HCT116 (cell line): ENCODE measurements at regions not wholly inside any gene's neighbourhood (a gene's known extent, or its start where the extent isn't known, plus 50 kb on each side); places are given as distances from the start of the nearest gene placed in this dataset.

Experiments
- ATAC-seq: fragments of 200-7000 bp; cut with Tn5 transposase; 2 replicates; pipeline ENCODE4 v1.9.1; 2020; ENCODE audit warnings: mild to moderate bottlenecking, moderate library complexity
- BruUV-seq: library from RNA; stranded (reverse); fragments of 400-500 nt; replicated peaks from 2 replicates; lab custom pipeline; 2021; lab: Mats Ljungman, UMichigan
- CTCF ChIA-PET: fragments of 300-600 bp; sonication (Branson Sonifier 250); formaldehyde crosslinking; loops from one replicate; lab custom pipeline; 2021; ENCODE audit warnings: antibody characterized with exemption; lab: Charles Lee
- POLR2A ChIA-PET: fragments of 300-600, 350-600 bp; sonication (Branson Sonifier 250); formaldehyde crosslinking; loops from one replicate; lab custom pipeline; 2021; ENCODE audit warnings: antibody characterized with exemption; lab: Charles Lee
- RAD21 ChIA-PET, 2 experiments: fragments of 300-600 bp; sonication (Branson Sonifier 250); formaldehyde crosslinking; loops; one replicate each; lab custom pipeline; 2023; ENCODE audit warnings: low total read pairs in 2 of 2; ENCODE audit not compliant: uncharacterized antibody in 2 of 2, unreplicated experiment in 2 of 2, low non-redundant PET in 1 of 2; lab: Charles Lee
- DNase-seq: peaks from one replicate; pipeline ENCODE4 v3.0.0-alpha.2; 2010; ENCODE audit warnings: low read depth, low spot score
- H2AFZ ChIP-seq: fragments of 200-600 bp; shearing (Covaris generic), sonication (generic); 2 replicates; pipeline ENCODE4 v1.6.1; 2017; ENCODE audit warnings: low read depth, mixed run types, mixed read lengths, antibody characterized with exemption, low read length; ENCODE audit not compliant: poor library complexity, severe bottlenecking
- H3K27ac ChIP-seq: 2 replicates; pipeline ENCODE4 v1.5.1; 2012; ENCODE audit warnings: low read depth, low read length
- H3K27me3 ChIP-seq: fragments of 200-600 bp; sonication (generic); 2 replicates; pipeline ENCODE4 v1.6.1; 2016; ENCODE audit warnings: mixed run types, low read length, mixed read lengths; ENCODE audit not compliant: insufficient read depth
- H3K36me3 ChIP-seq, 2 experiments: fragments of 200-500 bp in 1 of 2; fragments of 200-600 bp in 1 of 2; sonication (Bioruptor generic) in 1 of 2; sonication (generic) in 1 of 2; 2 replicates each; pipeline versions ENCODE4 v1.5.1 to v1.6.1; 2014 to 2016; ENCODE audit warnings: low read length in 2 of 2, inconsistent platforms in 1 of 2, mixed read lengths in 1 of 2, mixed run types in 1 of 2; ENCODE audit not compliant: insufficient read depth in 2 of 2, control insufficient read depth in 1 of 2
- H3K4me1 ChIP-seq, 2 experiments: fragments of 200-600 bp in 1 of 2; sonication (generic) in 1 of 2; 2 replicates each; pipeline versions ENCODE4 v1.5.1 to v1.6.1; 2012 to 2017; ENCODE audit warnings: low read length in 2 of 2, inconsistent platforms in 1 of 2, mild to moderate bottlenecking in 1 of 2, mixed read lengths in 1 of 2, mixed run types in 1 of 2, moderate library complexity in 1 of 2; ENCODE audit not compliant: insufficient read depth in 2 of 2, control insufficient read depth in 1 of 2
- H3K4me2 ChIP-seq: fragments of 200-600 bp; sonication (generic); 2 replicates; pipeline ENCODE4 v1.6.1; 2017; ENCODE audit warnings: mixed run types, low read length, mixed read lengths
- H3K4me3 ChIP-seq, 2 experiments: fragments of 200-600 bp in 1 of 2; sonication (generic) in 1 of 2; replicated peaks in 1 of 2; 2 replicates each; pipeline ENCODE4 v1.5.1; 2011 to 2016; ENCODE audit warnings: low read length in 2 of 2, control low read depth in 1 of 2, low read depth in 1 of 2, mild to moderate bottlenecking in 1 of 2, mixed read lengths in 1 of 2, mixed run types in 1 of 2
- H3K79me2 ChIP-seq: fragments of 200-600 bp; sonication (generic); 2 replicates; pipeline ENCODE4 v1.6.1; 2017; ENCODE audit warnings: mild to moderate bottlenecking, mixed run types, low read length, moderate library complexity, mixed read lengths; ENCODE audit not compliant: insufficient read depth
- H3K9ac ChIP-seq: fragments of 200-600 bp; sonication (generic); 2 replicates; pipeline ENCODE4 v1.6.1; 2016; ENCODE audit warnings: low read length, mixed read lengths
- H3K9me2 ChIP-seq: fragments of 200-600 bp; sonication (generic), shearing (Covaris generic); 2 replicates; pipeline ENCODE4 v1.6.1; 2017; ENCODE audit warnings: mixed run types, mild to moderate bottlenecking, moderate library complexity; ENCODE audit not compliant: insufficient read depth
- H3K9me3 ChIP-seq, 2 experiments: fragments of 200-500 bp in 1 of 2; fragments of 200-600 bp in 1 of 2; sonication (Bioruptor generic) in 1 of 2; sonication (generic) in 1 of 2; 2 replicates each; pipeline ENCODE4 v1.6.1; 2014 to 2017; ENCODE audit warnings: low read length in 2 of 2, mixed read lengths in 2 of 2, inconsistent platforms in 1 of 2, low read depth in 1 of 2, mild to moderate bottlenecking in 1 of 2, mixed run types in 1 of 2, moderate library complexity in 1 of 2; ENCODE audit not compliant: control insufficient read depth in 1 of 2, insufficient read depth in 1 of 2
- H4K20me1 ChIP-seq: fragments of 200-600 bp; sonication (generic), shearing (Covaris generic); 2 replicates; pipeline ENCODE4 v1.6.1; 2017; ENCODE audit warnings: mixed run types, mild to moderate bottlenecking, moderate library complexity; ENCODE audit not compliant: insufficient read depth
- CBX3 ChIP-seq: IDR thresholded peaks from 2 replicates; pipeline ENCODE4 v1.6.1; 2012; ENCODE audit warnings: low read depth
- CEBPB ChIP-seq: IDR thresholded peaks from 2 replicates; pipeline ENCODE4 v1.6.1; 2012; ENCODE audit warnings: low read depth
- CTCF ChIP-seq, 3 experiments: fragments of 200-600 bp in 1 of 3; sonication (generic) in 1 of 3; IDR thresholded peaks in 2 of 3; conservative IDR thresholded peaks in 1 of 3; 2 replicates each; pipeline ENCODE4 v1.5.1; 2012 to 2017; ENCODE audit warnings: low read depth in 2 of 3, low read length in 2 of 3, antibody characterized with exemption in 1 of 3, borderline replicate concordance in 1 of 3, control low read depth in 1 of 3, mild to moderate bottlenecking in 1 of 3, mixed read lengths in 1 of 3, mixed run types in 1 of 3, moderate library complexity in 1 of 3; ENCODE audit not compliant: insufficient read depth in 1 of 3
- EGR1 ChIP-seq: IDR thresholded peaks from 2 replicates; pipeline ENCODE4 v1.6.1; 2012; ENCODE audit warnings: low read depth
- EZH2phosphoT487 ChIP-seq: fragments of 200-600 bp; IDR thresholded peaks from 2 replicates; pipeline ENCODE4 v1.6.1; 2018; ENCODE audit warnings: antibody characterized with exemption, borderline replicate concordance
- FOSL1 ChIP-seq: IDR thresholded peaks from 2 replicates; pipeline ENCODE4 v1.6.1; 2012; ENCODE audit warnings: low read depth
- JUND ChIP-seq: IDR thresholded peaks from 2 replicates; pipeline ENCODE4 v1.6.1; 2012
- POLR2A ChIP-seq: IDR thresholded peaks from 2 replicates; pipeline ENCODE4 v1.7.0; 2011; ENCODE audit warnings: borderline replicate concordance; ENCODE audit not compliant: insufficient read depth, insufficient read length; ENCODE audit errors: extremely low read depth
- RAD21 ChIP-seq: IDR thresholded peaks from 2 replicates; pipeline ENCODE4 v1.6.1; 2012; ENCODE audit warnings: low read depth, mild to moderate bottlenecking
- SIN3A ChIP-seq: IDR thresholded peaks from 2 replicates; pipeline ENCODE4 v1.6.1; 2012; ENCODE audit warnings: low read depth
- SRF ChIP-seq: IDR thresholded peaks from 2 replicates; pipeline ENCODE4 v1.6.1; 2012; ENCODE audit warnings: low read depth
- YY1 ChIP-seq: IDR thresholded peaks from 2 replicates; pipeline ENCODE4 v1.6.1; 2011; ENCODE audit warnings: low read length, low read depth, moderate library complexity, mild to moderate bottlenecking; ENCODE audit not compliant: insufficient replicate concordance; ENCODE audit errors: extremely low read depth
- ZFX ChIP-seq: fragments of 450-650 bp; IDR thresholded peaks from 2 replicates; pipeline ENCODE4 v1.6.1; 2017
- intact Hi-C: fragments of 100-400 bp; cut with micrococcal nuclease; formaldehyde crosslinking; loops from 2 replicates; pipeline ENCODE4 v1.10.0; 2022
- TF ChIP-seq, protein P1 (sequence below): IDR thresholded peaks from 2 replicates; pipeline ENCODE4 v1.6.1; 2012
- TF ChIP-seq, protein P2 (sequence below): IDR thresholded peaks from 2 replicates; pipeline ENCODE4 v1.6.1; 2011; ENCODE audit warnings: mild to moderate bottlenecking, low read length, moderate library complexity; ENCODE audit not compliant: insufficient replicate concordance; ENCODE audit errors: extremely low read depth

GRCh38 chr12:23211384-23212320, 586.7 kb downstream of the ETNK1 start:
- Histone ChIP-seq H3K4me3 (no peak overlapping the region), H3K79me2 (no peaks in the 10 kb centered on the region), H3K9ac (no peak overlapping the region), H3K27ac (no peak overlapping the region), H3K4me1 (no peaks in the 10 kb centered on the region), H3K27me3 (no peaks in the 10 kb centered on the region), H3K9me3 (peaks cover 0 to 18% of the 10 kb centered on the region in 2 experiments; a peak in 2 of 4 replicates), H4K20me1 (no peaks in the 10 kb centered on the region), H2AFZ (no peak overlapping the region), H3K9me2 (no peaks in the 10 kb centered on the region), H3K36me3 (no peaks in the 10 kb centered on the region), H3K4me2 (no peak overlapping the region)
- ChIA-PET RAD21 (no interaction called here), CTCF (no interaction called here), POLR2A (no interaction called here)
- TF ChIP-seq YY1 (no peak), EGR1 (no peak)
- BruUV-seq, result no TSS peak
- DNase-seq, result no peak
- no peak for ATAC-seq
- intact Hi-C loops, result no loop called here

- Histone ChIP-seq H4K20me1 (no peaks in the 10 kb centered on the region), H3K4me3 (no peak overlapping the region), H3K36me3 (no peaks in the 10 kb centered on the region), H3K27me3 (no peaks in the 10 kb centered on the region), H3K79me2 (no peaks in the 10 kb centered on the region), H3K4me1 (no peaks in the 10 kb centered on the region), H2AFZ (no peak overlapping the region), H3K27ac (no peak overlapping the region), H3K9me3 (peaks cover 4 to 28% of the 10 kb centered on the region in 2 experiments; a peak in 1 of 4 replicates), H3K9me2 (no peaks in the 10 kb centered on the region), H3K9ac (no peak overlapping the region), H3K4me2 (no peak overlapping the region)
- BruUV-seq, result no TSS peak
- CTCF ChIA-PET, result no interaction called here
- DNase-seq (no peak), ATAC-seq (no peak)
- TF ChIP-seq CBX3 (no peak), EZH2phosphoT487 (no peak), POLR2A (no peak), JUND (no peak), SRF (no peak), YY1 (no peak), FOSL1 (no peak), EGR1 (no peak), SIN3A (no peak), CTCF (IDR thresholded peaks at IDR 0.05 in 2 of 3, conservative IDR thresholded peaks at IDR 0.05 in 1 of 3; ENCODE audit: borderline replicate concordance in 1 of 3, insufficient read depth in 1 of 3, low read depth in 2 of 3, low read length in 2 of 3) (no peak), RAD21 (no peak), CEBPB (no peak), ZFX (no peak)
- TF ChIP-seq, protein P1, sequence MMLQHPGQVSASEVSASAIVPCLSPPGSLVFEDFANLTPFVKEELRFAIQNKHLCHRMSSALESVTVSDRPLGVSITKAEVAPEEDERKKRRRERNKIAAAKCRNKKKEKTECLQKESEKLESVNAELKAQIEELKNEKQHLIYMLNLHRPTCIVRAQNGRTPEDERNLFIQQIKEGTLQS, result no peak
- TF ChIP-seq, protein P2, sequence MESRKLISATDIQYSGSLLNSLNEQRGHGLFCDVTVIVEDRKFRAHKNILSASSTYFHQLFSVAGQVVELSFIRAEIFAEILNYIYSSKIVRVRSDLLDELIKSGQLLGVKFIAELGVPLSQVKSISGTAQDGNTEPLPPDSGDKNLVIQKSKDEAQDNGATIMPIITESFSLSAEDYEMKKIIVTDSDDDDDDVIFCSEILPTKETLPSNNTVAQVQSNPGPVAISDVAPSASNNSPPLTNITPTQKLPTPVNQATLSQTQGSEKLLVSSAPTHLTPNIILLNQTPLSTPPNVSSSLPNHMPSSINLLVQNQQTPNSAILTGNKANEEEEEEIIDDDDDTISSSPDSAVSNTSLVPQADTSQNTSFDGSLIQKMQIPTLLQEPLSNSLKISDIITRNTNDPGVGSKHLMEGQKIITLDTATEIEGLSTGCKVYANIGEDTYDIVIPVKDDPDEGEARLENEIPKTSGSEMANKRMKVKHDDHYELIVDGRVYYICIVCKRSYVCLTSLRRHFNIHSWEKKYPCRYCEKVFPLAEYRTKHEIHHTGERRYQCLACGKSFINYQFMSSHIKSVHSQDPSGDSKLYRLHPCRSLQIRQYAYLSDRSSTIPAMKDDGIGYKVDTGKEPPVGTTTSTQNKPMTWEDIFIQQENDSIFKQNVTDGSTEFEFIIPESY, result no peak
- RAD21 ChIA-PET, result no interaction called here
- intact Hi-C loops, result no loop called here
- POLR2A ChIA-PET, result no interaction called here
Measured at GRCh38 chr12:23217158-23217557, 592.2 kb downstream of the ETNK1 start.
